ENCODE measurements at regions not wholly inside any gene's neighbourhood (a gene's known extent, or its start where the extent isn't known, plus 50 kb on each side); places are given as distances from the start of the nearest gene placed in this dataset.

- no peak for TF ChIP-seq CTCF (IDR thresholded peaks at IDR 0.05)
- no peak for TF ChIP-seq POLR2A (IDR thresholded peaks at IDR 0.05)
Measured at GRCh38 chr6:92473056-92473455, 946.3 kb downstream of the EPHA7 start.
